Gastrocnemius medialis (tissue), 4 donors: ENCODE measurements at regions not wholly inside any gene's neighbourhood (a gene's known extent, or its start where the extent isn't known, plus 50 kb on each side); places are given as distances from the start of the nearest gene placed in this dataset.

Source experiments
- ATAC-seq, 2 donors: fragments of 150-250 bp; one replicate each; pipeline ENCODE4 v1.9.1; 2016
- DNase-seq, 2 donors: peaks; one replicate each; pipeline ENCODE4 v3.0.0-alpha.2; 2019
- H3K27ac ChIP-seq, 4 donors: fragments of 200-600 bp; sonication (generic); 1 replicate in 1 of 4; 2 replicates in 3 of 4; pipeline ENCODE4 v1.5.1; 2016 to 2018; ENCODE audit warnings: mild to moderate bottlenecking in 2 of 4, moderate library complexity in 1 of 4
- H3K27me3 ChIP-seq, 3 donors: fragments of 200-600 bp; sonication (generic) in 2 of 3; 1 replicate in 1 of 3; 2 replicates in 2 of 3; pipeline versions ENCODE4 v1.5.1 to v1.6.0; 2016 to 2019; ENCODE audit warnings: mild to moderate bottlenecking in 1 of 3, moderate library complexity in 1 of 3
- H3K36me3 ChIP-seq, 2 donors: fragments of 200-600 bp; sonication (generic) in 1 of 2; one replicate each; pipeline ENCODE4 v1.5.1; 2017 to 2018
- H3K4me1 ChIP-seq, 2 donors: fragments of 200-600 bp; sonication (generic) in 1 of 2; one replicate each; pipeline ENCODE4 v1.5.1; 2016 to 2017; ENCODE audit warnings: mild to moderate bottlenecking in 2 of 2
- H3K4me3 ChIP-seq, 4 donors: fragments of 200-600 bp; sonication (generic) in 3 of 4; 1 replicate in 1 of 4; 2 replicates in 3 of 4; pipeline ENCODE4 v1.5.1; 2016 to 2019; ENCODE audit warnings: mild to moderate bottlenecking in 2 of 4
- H3K9me3 ChIP-seq, 3 donors: fragments of 200-600 bp; sonication (generic) in 2 of 3; 1 replicate in 1 of 3; 2 replicates in 2 of 3; pipeline ENCODE4 v1.5.1; 2016 to 2019
- CTCF ChIP-seq, 5 experiments: fragments of 450-650 bp in 3 of 5; fragments of 200-600 bp in 2 of 5; sonication (generic) in 2 of 5; IDR thresholded peaks in 4 of 5; conservative IDR thresholded peaks in 1 of 5; 1 replicate in 4 of 5; 2 replicates in 1 of 5; pipeline ENCODE4 v1.5.1; 2016 to 2019; ENCODE audit warnings: antibody characterized with exemption in 5 of 5, mild to moderate bottlenecking in 3 of 5, moderate library complexity in 3 of 5
- POLR2A ChIP-seq, 2 donors: fragments of 450-650 bp; IDR thresholded peaks; one replicate each; pipeline ENCODE4 v1.6.1; 2017; ENCODE audit warnings: antibody characterized with exemption in 2 of 2, mild to moderate bottlenecking in 2 of 2, moderate library complexity in 2 of 2
- in situ Hi-C, 4 donors: fragments of 200-750 bp; cut with MboI; loops; one replicate each; pipeline versions ENCODE4 v1.15.0 to v1.8.0; 2017; ENCODE audit warnings: low sequenced_read_pairs in 4 of 4
- intact Hi-C: fragments of 100-400 bp; cut with DNase I; formaldehyde crosslinking; loops from one replicate; pipeline ENCODE4 v1.15.1; 2023; ENCODE audit warnings: low total_unique reads

- intact Hi-C loops = no loop called here
- in situ Hi-C loops = no loop called here
- Histone ChIP-seq H3K4me1 (no peaks in the 10 kb centered on the region), H3K9me3 (no peaks in the 10 kb centered on the region), H3K27me3 (no peaks in the 10 kb centered on the region), H3K36me3 (no peaks in the 10 kb centered on the region), H3K27ac (no peak overlapping the region), H3K4me3 (no peak overlapping the region)
- TF ChIP-seq CTCF (IDR thresholded peaks at IDR 0.05 in 4 of 5, conservative IDR thresholded peaks at IDR 0.05 in 1 of 5) (no peak), POLR2A (IDR thresholded peaks at IDR 0.05) (no peak)
- no peak for ATAC-seq
- DNase-seq = no peak
These were observed 255.8 kb downstream of the GLI2 start for GRCh38 chr2:120991441-120991840.

DNA sequence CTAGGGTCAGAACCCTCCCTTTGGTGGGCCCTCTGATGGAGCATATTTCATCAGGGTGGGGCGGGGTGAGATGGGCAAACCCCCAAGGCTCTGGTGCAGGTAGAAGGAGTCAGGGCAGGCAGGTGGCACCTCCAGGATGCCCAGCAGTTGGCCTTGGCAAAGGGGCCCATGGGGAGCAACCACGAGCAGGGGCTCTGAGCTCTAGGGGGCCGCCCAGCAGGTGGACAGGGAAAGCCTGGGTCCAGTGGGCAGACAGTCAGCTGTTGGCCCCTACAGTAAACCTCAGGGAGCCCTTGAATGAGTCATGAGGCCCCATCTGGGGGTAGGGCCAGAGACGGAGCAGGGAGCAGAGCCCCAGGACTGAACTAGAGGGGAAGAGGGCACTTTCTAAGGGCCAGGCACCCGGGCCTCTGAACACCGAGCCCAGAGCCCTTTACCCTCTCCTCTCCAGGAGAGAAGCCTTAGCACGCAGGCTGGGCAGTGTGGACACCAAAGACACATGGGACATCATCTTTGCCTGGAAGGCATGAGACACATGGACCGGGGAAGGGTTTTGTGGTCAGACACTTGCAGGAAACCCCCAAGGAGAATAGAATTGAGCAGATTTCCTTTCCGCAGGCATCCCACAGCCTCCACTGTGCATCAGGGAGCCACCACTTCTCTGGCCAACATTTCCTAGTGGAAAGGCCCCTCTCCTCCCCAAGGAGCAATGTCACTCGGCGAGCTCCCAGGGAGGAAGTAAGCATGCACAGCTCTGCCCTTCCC, 257.3 kb downstream of the GLI2 start:
- no peak for TF ChIP-seq CTCF (IDR thresholded peaks at IDR 0.05 in 4 of 5, conservative IDR thresholded peaks at IDR 0.05 in 1 of 5)
- no peak for DNase-seq

DNA sequence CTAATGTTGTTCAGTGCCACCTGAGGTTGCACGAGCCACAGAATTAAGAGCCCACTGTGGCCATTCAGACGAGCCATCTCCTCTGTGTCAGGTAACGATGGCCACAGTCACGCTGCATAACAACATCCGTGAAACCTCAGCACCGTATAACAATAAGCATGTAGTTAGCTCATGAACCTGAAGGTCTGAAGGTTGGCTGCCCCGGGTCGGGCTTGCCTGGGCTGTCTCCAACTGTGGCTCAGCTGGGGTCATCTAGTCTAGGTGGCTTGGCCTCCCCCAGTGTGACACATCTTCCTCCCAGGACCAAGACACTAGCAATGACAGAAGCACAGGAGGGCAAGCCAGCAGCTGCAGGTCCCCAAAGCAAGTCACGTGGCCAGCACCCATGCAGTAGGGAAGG, 258.0 kb downstream of the GLI2 start:
- DNase-seq = no peak
- intact Hi-C loops = no loop called here
- no peak for TF ChIP-seq POLR2A (IDR thresholded peaks at IDR 0.05)
- TF ChIP-seq CTCF (IDR thresholded peaks at IDR 0.05 in 4 of 5, conservative IDR thresholded peaks at IDR 0.05 in 1 of 5) = no peak
- H3K36me3 ChIP-seq = no peaks in the 10 kb centered on the region
- H3K27ac ChIP-seq = no peak overlapping the region
- peaks cover 0 to 2% (median 0%) of the 10 kb centered on the region in 3 donors for H3K27me3 ChIP-seq
- in situ Hi-C loops = no loop called here
- H3K9me3 ChIP-seq = no peaks in the 10 kb centered on the region
- no peak for ATAC-seq
- H3K4me3 ChIP-seq = no peak overlapping the region
- no peaks in the 10 kb centered on the region for H3K4me1 ChIP-seq

More for the DNA sequence above, 257.3 kb downstream of the GLI2 start:
- H3K27me3 ChIP-seq = peaks cover 0 to 2% (median 0%) of the 10 kb centered on the region in 3 donors
- intact Hi-C loops = no loop called here
- H3K36me3 ChIP-seq = no peaks in the 10 kb centered on the region
- H3K27ac ChIP-seq = no peak overlapping the region
- H3K4me3 ChIP-seq = no peak overlapping the region
- H3K4me1 ChIP-seq = no peaks in the 10 kb centered on the region
- in situ Hi-C loops = no loop called here
- no peak for ATAC-seq
- no peaks in the 10 kb centered on the region for H3K9me3 ChIP-seq

DNA sequence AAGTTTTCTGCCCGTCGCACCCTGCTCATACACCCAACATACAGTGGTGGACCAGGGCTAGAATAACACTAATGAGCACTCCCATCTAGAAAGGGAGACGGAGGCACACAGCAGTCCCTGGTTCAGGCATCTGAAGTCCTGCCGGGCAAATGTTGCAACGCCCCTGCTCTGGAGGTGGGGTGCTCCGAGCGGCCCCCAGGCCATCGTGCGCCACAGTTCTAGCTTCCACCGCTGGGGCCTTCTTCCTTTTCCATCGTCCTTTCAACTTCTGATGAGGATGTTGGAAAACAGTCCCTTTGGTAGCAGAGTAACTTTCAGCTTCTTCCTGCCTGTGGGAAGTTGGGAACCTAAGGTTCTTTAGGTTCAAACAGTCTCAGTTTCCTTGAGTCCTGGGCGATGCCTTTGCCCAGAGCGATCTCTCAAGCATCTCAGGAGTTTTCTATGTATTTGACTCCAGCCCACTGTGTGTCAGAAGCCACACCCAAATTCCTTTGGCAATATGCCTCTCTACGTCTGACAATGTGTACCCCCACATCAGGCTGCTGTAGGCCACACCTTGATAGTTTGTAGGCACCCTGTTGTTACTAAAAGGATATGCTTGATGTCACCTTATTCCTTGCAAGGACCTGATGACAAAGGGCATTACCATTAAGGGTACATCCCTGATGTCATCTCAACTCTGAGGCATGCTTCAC, 258.8 kb downstream of the GLI2 start:
- intact Hi-C loops = no loop called here
- H3K36me3 ChIP-seq = no peaks in the 10 kb centered on the region
- no peak overlapping the region for H3K4me3 ChIP-seq
- DNase-seq (no peak), ATAC-seq (no peak)
- peaks cover 0 to 2% (median 0%) of the 10 kb centered on the region in 3 donors for H3K27me3 ChIP-seq
- TF ChIP-seq CTCF (IDR thresholded peaks at IDR 0.05 in 4 of 5, conservative IDR thresholded peaks at IDR 0.05 in 1 of 5) = no peak
- TF ChIP-seq POLR2A (IDR thresholded peaks at IDR 0.05) = no peak
- in situ Hi-C loops = no loop called here
- no peaks in the 10 kb centered on the region for H3K9me3 ChIP-seq
- H3K27ac ChIP-seq = no peak overlapping the region
- H3K4me1 ChIP-seq = no peaks in the 10 kb centered on the region
